ENCODE measurements at regions not wholly inside any gene's neighbourhood (a gene's known extent, or its start where the extent isn't known, plus 50 kb on each side); places are given as distances from the start of the nearest gene placed in this dataset.

- TF ChIP-seq CTCF (conservative IDR thresholded peaks at IDR 0.05; ENCODE audit: low read length) (no peak), EZH2phosphoT487 (IDR thresholded peaks at IDR 0.05; ENCODE audit: borderline replicate concordance, low read depth, low read length) (no peak)
Observed at GRCh38 chr7:28354601-28355402, 57.5 kb upstream of the CREB5 start.

Data from OCI-LY7 (cell line).